IgD-negative memory B cell (primary cell): ENCODE measurements at regions not wholly inside any gene's neighbourhood (a gene's known extent, or its start where the extent isn't known, plus 50 kb on each side); places are given as distances from the start of the nearest gene placed in this dataset.
"Not testable (repeated sequence)": the region's sequence is repeated elsewhere in the genome, so short reads cannot be mapped to it uniquely, and the experiment has no call there.

ENCODE experiments used
- H3K27ac Mint-ChIP-seq, 3 donors: one replicate each; pipeline ENCODE4 v1.8.0; 2020 to 2022; ENCODE audit warnings: mild to moderate bottlenecking in 3 of 3, mixed read lengths in 3 of 3, moderate library complexity in 1 of 3
- H3K27me3 Mint-ChIP-seq: one replicate; pipeline ENCODE4 v1.8.0; 2021; ENCODE audit warnings: mixed read lengths
- H3K36me3 Mint-ChIP-seq: one replicate; pipeline ENCODE4 v1.8.0; 2020; ENCODE audit warnings: mild to moderate bottlenecking, mixed read lengths
- H3K4me1 Mint-ChIP-seq, 3 donors: one replicate each; pipeline ENCODE4 v1.8.0; 2020 to 2022; ENCODE audit warnings: mixed read lengths in 3 of 3, mild to moderate bottlenecking in 1 of 3
- H3K4me3 Mint-ChIP-seq, 4 donors: one replicate each; pipeline ENCODE4 v1.8.0; 2020 to 2022; ENCODE audit warnings: mild to moderate bottlenecking in 4 of 4, mixed read lengths in 4 of 4, moderate library complexity in 3 of 4
- H3K9me3 Mint-ChIP-seq, 3 donors: one replicate each; pipeline ENCODE4 v1.8.0; 2020 to 2021; ENCODE audit warnings: mixed read lengths in 3 of 3, mild to moderate bottlenecking in 1 of 3

GRCh38 chr10:121323443-121323842 is 274.8 kb downstream of the FGFR2 start:
- no peaks in the 10 kb centered on the region for H3K4me1 Mint-ChIP-seq
- H3K9me3 Mint-ChIP-seq = peaks cover 3 to 10% (median 3%) of the 10 kb centered on the region in 3 donors
- H3K27me3 Mint-ChIP-seq = no peaks in the 10 kb centered on the region

GRCh38 chr10:121324678-121325213 is 273.5 kb downstream of the FGFR2 start:
- Mint-ChIP-seq H3K36me3 (no peaks in the 10 kb centered on the region), H3K9me3 (peaks cover 3 to 10% (median 3%) of the 10 kb centered on the region in 3 donors), H3K27me3 (no peaks in the 10 kb centered on the region), H3K4me1 (no peaks in the 10 kb centered on the region), H3K4me3 (no peak overlapping the region), H3K27ac (no peak overlapping the region)

More at GRCh38 chr10:121323443-121323842, 274.8 kb downstream of the FGFR2 start:
- H3K27ac Mint-ChIP-seq = no peak overlapping the region
- H3K36me3 Mint-ChIP-seq = no peaks in the 10 kb centered on the region
- no peak overlapping the region for H3K4me3 Mint-ChIP-seq

- no peaks in the 10 kb centered on the region for H3K36me3 Mint-ChIP-seq
- no peak overlapping the region for H3K27ac Mint-ChIP-seq
- no peaks in the 10 kb centered on the region for H3K4me1 Mint-ChIP-seq
- H3K9me3 Mint-ChIP-seq = peaks cover 3 to 10% (median 3%) of the 10 kb centered on the region in 3 donors
- no peaks in the 10 kb centered on the region for H3K27me3 Mint-ChIP-seq
- H3K4me3 Mint-ChIP-seq = no peak overlapping the region
These were observed 272.6 kb downstream of the FGFR2 start for GRCh38 chr10:121325490-121326231.

- no peaks in the 10 kb centered on the region for H3K27me3 Mint-ChIP-seq
- H3K4me1 Mint-ChIP-seq = no peaks in the 10 kb centered on the region
- H3K36me3 Mint-ChIP-seq = no peaks in the 10 kb centered on the region
- peaks cover 3 to 7% (median 3%) of the 10 kb centered on the region in 3 donors for H3K9me3 Mint-ChIP-seq
- no peak overlapping the region for H3K27ac Mint-ChIP-seq
- H3K4me3 Mint-ChIP-seq = no peak overlapping the region
These were observed 271.3 kb downstream of the FGFR2 start for GRCh38 chr10:121326905-121327304.

GRCh38 chr10:121327727-121328126 is 270.5 kb downstream of the FGFR2 start:
- Mint-ChIP-seq H3K36me3 (no peaks in the 10 kb centered on the region), H3K4me1 (no peaks in the 10 kb centered on the region), H3K9me3 (peaks cover 3 to 7% (median 3%) of the 10 kb centered on the region in 3 donors), H3K27ac (no peak overlapping the region), H3K4me3 (no peak overlapping the region), H3K27me3 (no peaks in the 10 kb centered on the region)

- not testable (repeated sequence) for H3K4me3 Mint-ChIP-seq, H3K27ac Mint-ChIP-seq, H3K9me3 Mint-ChIP-seq, H3K36me3 Mint-ChIP-seq, H3K27me3 Mint-ChIP-seq, H3K4me1 Mint-ChIP-seq
These were observed 268.6 kb downstream of the FGFR2 start for GRCh38 chr10:121329631-121330030.

- H3K9me3 Mint-ChIP-seq = peaks cover 3 to 10% (median 5%) of the 10 kb centered on the region in 3 donors
- H3K4me3 Mint-ChIP-seq = no peak overlapping the region
- no peaks in the 10 kb centered on the region for H3K36me3 Mint-ChIP-seq
- H3K27me3 Mint-ChIP-seq = peaks cover 2% of the 10 kb centered on the region
- peaks cover 0 to 1% (median 0%) of the 10 kb centered on the region in 3 donors for H3K4me1 Mint-ChIP-seq
- H3K27ac Mint-ChIP-seq = no peak overlapping the region
These were observed 267.7 kb downstream of the FGFR2 start for GRCh38 chr10:121330563-121330962.

GRCh38 chr10:121332353-121332752 is 265.9 kb downstream of the FGFR2 start:
- H3K27me3 Mint-ChIP-seq = peaks cover 2% of the 10 kb centered on the region
- H3K4me1 Mint-ChIP-seq = peaks cover 0 to 1% (median 0%) of the 10 kb centered on the region in 3 donors
- no peak overlapping the region for H3K27ac Mint-ChIP-seq
- no peak overlapping the region for H3K4me3 Mint-ChIP-seq
- H3K9me3 Mint-ChIP-seq = peaks cover 3 to 7% (median 5%) of the 10 kb centered on the region in 3 donors
- no peaks in the 10 kb centered on the region for H3K36me3 Mint-ChIP-seq

- no peak overlapping the region for H3K27ac Mint-ChIP-seq
- H3K36me3 Mint-ChIP-seq = no peaks in the 10 kb centered on the region
- H3K4me3 Mint-ChIP-seq = no peak overlapping the region
- peaks cover 0 to 5% (median 3%) of the 10 kb centered on the region in 3 donors for H3K9me3 Mint-ChIP-seq
- peaks cover 2% of the 10 kb centered on the region for H3K27me3 Mint-ChIP-seq
- peaks cover 0 to 1% (median 0%) of the 10 kb centered on the region in 3 donors for H3K4me1 Mint-ChIP-seq
These were observed 265.1 kb downstream of the FGFR2 start for GRCh38 chr10:121332829-121333765.

GRCh38 chr10:121335386-121335925 is 262.8 kb downstream of the FGFR2 start:
- Mint-ChIP-seq H3K4me3 (no peak overlapping the region), H3K27ac (no peak overlapping the region), H3K9me3 (peaks cover 0 to 5% (median 3%) of the 10 kb centered on the region in 3 donors), H3K36me3 (no peaks in the 10 kb centered on the region), H3K4me1 (peaks cover 0 to 1% (median 0%) of the 10 kb centered on the region in 3 donors), H3K27me3 (peaks cover 2% of the 10 kb centered on the region)

- no peaks in the 10 kb centered on the region for H3K36me3 Mint-ChIP-seq
- no peak overlapping the region for H3K4me3 Mint-ChIP-seq
- H3K4me1 Mint-ChIP-seq = peaks cover 0 to 1% (median 0%) of the 10 kb centered on the region in 3 donors
- H3K9me3 Mint-ChIP-seq = peaks cover 3 to 5% (median 4%) of the 10 kb centered on the region in 3 donors
- peaks cover 2% of the 10 kb centered on the region for H3K27me3 Mint-ChIP-seq
- H3K27ac Mint-ChIP-seq = no peak overlapping the region
These were observed 260.8 kb downstream of the FGFR2 start for GRCh38 chr10:121337427-121337826.

GRCh38 chr10:121338206-121338980 is 259.9 kb downstream of the FGFR2 start:
- H3K4me1 Mint-ChIP-seq = peaks cover 0 to 1% (median 0%) of the 10 kb centered on the region in 3 donors
- peaks cover 3 to 5% (median 4%) of the 10 kb centered on the region in 3 donors for H3K9me3 Mint-ChIP-seq
- H3K27ac Mint-ChIP-seq = no peak overlapping the region
- H3K4me3 Mint-ChIP-seq = peak overlapping the region in 1 of 4 donors; percentile 47
- peaks cover 2% of the 10 kb centered on the region for H3K27me3 Mint-ChIP-seq
- peaks cover 1% of the 10 kb centered on the region for H3K36me3 Mint-ChIP-seq

GRCh38 chr10:121339114-121339513 is 259.1 kb downstream of the FGFR2 start:
- H3K4me3 Mint-ChIP-seq = no peak overlapping the region
- H3K27ac Mint-ChIP-seq = no peak overlapping the region
- H3K4me1 Mint-ChIP-seq = peaks cover 0 to 1% (median 0%) of the 10 kb centered on the region in 3 donors
- peaks cover 3 to 7% (median 4%) of the 10 kb centered on the region in 3 donors for H3K9me3 Mint-ChIP-seq
- peaks cover 1% of the 10 kb centered on the region for H3K36me3 Mint-ChIP-seq
- peaks cover 2% of the 10 kb centered on the region for H3K27me3 Mint-ChIP-seq

GRCh38 chr10:121340271-121340831 is 257.9 kb downstream of the FGFR2 start:
- H3K27me3 Mint-ChIP-seq = peaks cover under 1% of the 10 kb centered on the region
- H3K9me3 Mint-ChIP-seq = peaks cover 5 to 10% (median 7%) of the 10 kb centered on the region in 3 donors
- H3K36me3 Mint-ChIP-seq = peaks cover 1% of the 10 kb centered on the region
- H3K27ac Mint-ChIP-seq = no peak overlapping the region
- H3K4me1 Mint-ChIP-seq = peaks cover 0 to 1% (median 0%) of the 10 kb centered on the region in 3 donors
- H3K4me3 Mint-ChIP-seq = no peak overlapping the region
